ENCODE measurements at regions not wholly inside any gene's neighbourhood (a gene's known extent, or its start where the extent isn't known, plus 50 kb on each side); places are given as distances from the start of the nearest gene placed in this dataset.

DNA sequence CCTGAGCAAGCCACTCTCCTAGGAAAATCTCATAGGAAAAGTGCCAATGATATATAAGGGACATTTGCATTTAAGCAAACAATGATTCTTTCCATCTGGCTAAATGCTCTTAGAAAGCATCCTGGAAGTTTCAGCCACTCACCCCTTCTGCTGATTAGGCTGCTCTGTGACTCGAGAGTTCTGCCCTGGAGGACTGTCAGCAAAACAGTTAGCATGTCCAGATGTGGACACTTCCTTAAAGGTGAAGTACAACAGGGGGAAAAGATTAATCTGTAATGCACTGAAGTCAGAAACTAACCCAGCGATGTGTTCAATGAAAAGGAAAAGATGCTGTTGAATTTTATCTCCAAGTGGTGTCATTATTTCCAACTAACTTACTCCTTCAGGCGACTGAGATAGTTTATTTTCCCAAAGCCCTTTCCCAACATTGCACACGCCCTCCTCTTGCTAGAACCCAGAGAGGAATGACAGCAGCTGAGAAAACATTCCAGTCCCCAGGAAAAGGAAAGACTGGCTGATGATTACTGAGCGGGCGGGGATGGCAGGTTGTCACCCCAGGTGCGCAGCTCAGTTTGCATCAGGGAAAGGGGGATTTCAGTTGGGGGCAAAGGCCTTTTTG is 214.0 kb downstream of the SS18 start:
- no peaks in the 10 kb centered on the region for H3K79me2 ChIP-seq (ENCODE audit: low read length)
- H2AFZ ChIP-seq (ENCODE audit: low read length) = no peak overlapping the region
- no TSS peak for BruUV-seq (replicated peaks)
- no peak for ATAC-seq
- H3K36me3 ChIP-seq (ENCODE audit: low read depth, low read length) = no peaks in the 10 kb centered on the region
- no peaks in the 10 kb centered on the region for H3K4me1 ChIP-seq (ENCODE audit: insufficient read depth, low read length)
- no peak for DNase-seq
- H3K27ac ChIP-seq (ENCODE audit: low read length) = no peak overlapping the region
- H3K9ac ChIP-seq (ENCODE audit: low read length) = no peak overlapping the region
- no peak overlapping the region for H3K4me2 ChIP-seq (ENCODE audit: low read length)
- peaks cover 56% of the 10 kb centered on the region for H3K27me3 ChIP-seq (ENCODE audit: low read length)
- H3K4me3 ChIP-seq (ENCODE audit: low read length) = no peak overlapping the region
- H3K9me3 ChIP-seq (ENCODE audit: low read length) = no peaks in the 10 kb centered on the region
- intact Hi-C loops (cut with micrococcal nuclease) = no loop called here
- CTCF ChIA-PET = no interaction called here
- no peaks in the 10 kb centered on the region for H3K9me2 ChIP-seq (replicated peaks; ENCODE audit: low read length)
- POLR2A ChIA-PET (ENCODE audit: unreplicated experiment) = no interaction called here
- H3F3A ChIP-seq (ENCODE audit: low read length, unreplicated experiment) = no peaks in the 10 kb centered on the region
- no peaks in the 10 kb centered on the region for H4K20me1 ChIP-seq (ENCODE audit: low read length)
- TF ChIP-seq EZH2phosphoT487 (IDR thresholded peaks at IDR 0.05; ENCODE audit: borderline replicate concordance, low read length) = no peak
- no peak for TF ChIP-seq EZH2 (IDR thresholded peaks at IDR 0.05; ENCODE audit: low read length, unreplicated experiment)
- TF ChIP-seq, protein P1, sequence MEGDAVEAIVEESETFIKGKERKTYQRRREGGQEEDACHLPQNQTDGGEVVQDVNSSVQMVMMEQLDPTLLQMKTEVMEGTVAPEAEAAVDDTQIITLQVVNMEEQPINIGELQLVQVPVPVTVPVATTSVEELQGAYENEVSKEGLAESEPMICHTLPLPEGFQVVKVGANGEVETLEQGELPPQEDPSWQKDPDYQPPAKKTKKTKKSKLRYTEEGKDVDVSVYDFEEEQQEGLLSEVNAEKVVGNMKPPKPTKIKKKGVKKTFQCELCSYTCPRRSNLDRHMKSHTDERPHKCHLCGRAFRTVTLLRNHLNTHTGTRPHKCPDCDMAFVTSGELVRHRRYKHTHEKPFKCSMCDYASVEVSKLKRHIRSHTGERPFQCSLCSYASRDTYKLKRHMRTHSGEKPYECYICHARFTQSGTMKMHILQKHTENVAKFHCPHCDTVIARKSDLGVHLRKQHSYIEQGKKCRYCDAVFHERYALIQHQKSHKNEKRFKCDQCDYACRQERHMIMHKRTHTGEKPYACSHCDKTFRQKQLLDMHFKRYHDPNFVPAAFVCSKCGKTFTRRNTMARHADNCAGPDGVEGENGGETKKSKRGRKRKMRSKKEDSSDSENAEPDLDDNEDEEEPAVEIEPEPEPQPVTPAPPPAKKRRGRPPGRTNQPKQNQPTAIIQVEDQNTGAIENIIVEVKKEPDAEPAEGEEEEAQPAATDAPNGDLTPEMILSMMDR (conservative IDR thresholded peaks at IDR 0.05; ENCODE audit: low read depth, low read length) = no peak

DNA sequence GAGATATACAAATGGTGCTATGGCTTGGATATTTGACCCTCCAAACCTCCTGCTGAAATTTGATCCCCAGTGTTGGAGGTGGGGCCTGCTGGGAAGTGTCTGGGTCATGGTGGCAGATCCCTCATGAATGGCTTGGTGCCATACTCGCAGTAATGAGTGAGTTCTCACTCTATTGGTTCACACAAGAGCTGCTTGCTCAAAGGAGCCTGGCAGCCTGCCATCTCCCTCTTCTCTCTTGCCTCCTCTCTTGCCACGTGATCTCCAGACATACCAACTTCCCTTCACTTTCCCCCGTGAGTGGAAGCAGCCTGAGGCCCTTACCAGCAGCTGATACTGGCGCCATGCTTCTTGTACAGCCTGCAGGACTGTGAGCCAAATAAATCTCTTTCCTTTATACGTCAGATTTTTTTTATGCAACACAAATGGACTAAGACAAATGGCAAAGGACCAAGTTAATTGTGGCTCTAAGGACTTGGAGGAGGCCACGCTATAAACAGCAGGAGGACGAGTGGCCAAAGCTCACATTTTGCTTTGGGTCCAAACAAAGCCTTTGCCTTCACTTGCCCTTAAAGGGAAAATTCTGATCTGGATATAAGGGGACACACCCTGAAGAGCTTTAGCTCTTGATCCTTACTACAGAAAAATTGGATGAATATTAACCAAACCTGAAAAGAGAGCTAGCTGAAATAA is 214.7 kb downstream of the SS18 start:
- no peak for ATAC-seq
- TF ChIP-seq EZH2phosphoT487 (IDR thresholded peaks at IDR 0.05; ENCODE audit: borderline replicate concordance, low read length) (no peak), EZH2 (IDR thresholded peaks at IDR 0.05; ENCODE audit: low read length, unreplicated experiment) (no peak)
- TF ChIP-seq, protein P1 (conservative IDR thresholded peaks at IDR 0.05; ENCODE audit: low read depth, low read length) = no peak
- Histone ChIP-seq H3K4me1 (ENCODE audit: insufficient read depth, low read length) (no peaks in the 10 kb centered on the region), H3K79me2 (ENCODE audit: low read length) (no peaks in the 10 kb centered on the region), H2AFZ (ENCODE audit: low read length) (no peak overlapping the region), H4K20me1 (ENCODE audit: low read length) (no peaks in the 10 kb centered on the region), H3F3A (ENCODE audit: low read length, unreplicated experiment) (no peaks in the 10 kb centered on the region), H3K9me3 (ENCODE audit: low read length) (no peaks in the 10 kb centered on the region), H3K4me3 (ENCODE audit: low read length) (no peak overlapping the region), H3K9me2 (replicated peaks; ENCODE audit: low read length) (no peaks in the 10 kb centered on the region), H3K4me2 (ENCODE audit: low read length) (no peak overlapping the region), H3K9ac (ENCODE audit: low read length) (no peak overlapping the region), H3K27ac (ENCODE audit: low read length) (no peak overlapping the region), H3K36me3 (ENCODE audit: low read depth, low read length) (no peaks in the 10 kb centered on the region), H3K27me3 (ENCODE audit: low read length) (peaks cover 60% of the 10 kb centered on the region)
- CTCF ChIA-PET = no interaction called here
- DNase-seq = no peak
- BruUV-seq (replicated peaks) = no TSS peak
- POLR2A ChIA-PET (ENCODE audit: unreplicated experiment) = no interaction called here
- intact Hi-C loops (cut with micrococcal nuclease) = no loop called here

DNA sequence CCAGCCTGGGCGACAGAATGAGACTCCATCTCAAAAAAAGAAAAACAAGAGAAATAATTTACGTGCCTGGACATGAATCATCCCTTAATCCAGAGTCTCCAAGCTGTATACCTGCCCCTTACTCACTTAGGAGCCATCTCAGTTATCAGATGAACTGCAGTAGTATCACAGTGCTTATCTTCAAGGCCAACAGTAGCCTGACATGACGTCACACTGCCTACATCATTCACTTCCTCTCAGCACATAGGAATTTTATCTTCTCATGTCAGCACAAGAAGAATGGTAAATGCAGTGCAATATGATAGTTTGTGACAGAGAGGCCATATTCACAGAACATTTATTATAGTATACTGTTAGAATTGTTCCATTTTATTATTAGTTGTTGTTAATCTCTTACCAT is 216.6 kb downstream of the SS18 start:
- no peaks in the 10 kb centered on the region for H3K9me2 ChIP-seq (replicated peaks; ENCODE audit: low read length)
- ChIA-PET CTCF (no interaction called here), POLR2A (ENCODE audit: unreplicated experiment) (no interaction called here)
- TF ChIP-seq EZH2 (IDR thresholded peaks at IDR 0.05; ENCODE audit: low read length, unreplicated experiment) = no peak
- TF ChIP-seq EZH2phosphoT487 (IDR thresholded peaks at IDR 0.05; ENCODE audit: borderline replicate concordance, low read length) = no peak
- TF ChIP-seq, protein P1 (conservative IDR thresholded peaks at IDR 0.05; ENCODE audit: low read depth, low read length) = no peak
- ATAC-seq (no peak), DNase-seq (no peak)
- BruUV-seq (replicated peaks) = no TSS peak
- H3K4me2 ChIP-seq (ENCODE audit: low read length) = no peak overlapping the region
- H3K36me3 ChIP-seq (ENCODE audit: low read depth, low read length) = no peaks in the 10 kb centered on the region
- intact Hi-C loops (cut with micrococcal nuclease) = no loop called here
- H3K9ac ChIP-seq (ENCODE audit: low read length) = no peak overlapping the region
- H3K4me3 ChIP-seq (ENCODE audit: low read length) = no peak overlapping the region
- H2AFZ ChIP-seq (ENCODE audit: low read length) = no peak overlapping the region
- H3K27me3 ChIP-seq (ENCODE audit: low read length) = peaks cover 59% of the 10 kb centered on the region
- H3K27ac ChIP-seq (ENCODE audit: low read length) = no peak overlapping the region
- H4K20me1 ChIP-seq (ENCODE audit: low read length) = no peaks in the 10 kb centered on the region
- no peaks in the 10 kb centered on the region for H3K4me1 ChIP-seq (ENCODE audit: insufficient read depth, low read length)
- no peaks in the 10 kb centered on the region for H3K79me2 ChIP-seq (ENCODE audit: low read length)
- H3F3A ChIP-seq (ENCODE audit: low read length, unreplicated experiment) = no peaks in the 10 kb centered on the region
- H3K9me3 ChIP-seq (ENCODE audit: low read length) = no peaks in the 10 kb centered on the region
